Astrocyte of the spinal cord (primary cell): ENCODE measurements at regions not wholly inside any gene's neighbourhood (a gene's known extent, or its start where the extent isn't known, plus 50 kb on each side); places are given as distances from the start of the nearest gene placed in this dataset.
"Not testable (repeated sequence)": the region's sequence is repeated elsewhere in the genome, so short reads cannot be mapped to it uniquely, and the experiment has no call there.

Source experiments
- DNase-seq: peaks from one replicate; pipeline ENCODE4 v3.0.0; 2011; ENCODE audit warnings: low read depth, low spot score
- H3K4me3 ChIP-seq: 2 replicates; pipeline ENCODE4 v1.5.1; 2011; ENCODE audit warnings: low read depth, mild to moderate bottlenecking, low read length, moderate library complexity
- in situ Hi-C: cut with HindIII; loops from 2 replicates; pipeline ENCODE4 v1.10.0; 2017; ENCODE audit warnings: low sequenced_read_pairs
- TF ChIP-seq, protein P1 (sequence below): IDR thresholded peaks from 2 replicates; pipeline ENCODE4 v1.5.1; 2012; ENCODE audit warnings: low read depth, mild to moderate bottlenecking, low read length, inconsistent platforms

DNA sequence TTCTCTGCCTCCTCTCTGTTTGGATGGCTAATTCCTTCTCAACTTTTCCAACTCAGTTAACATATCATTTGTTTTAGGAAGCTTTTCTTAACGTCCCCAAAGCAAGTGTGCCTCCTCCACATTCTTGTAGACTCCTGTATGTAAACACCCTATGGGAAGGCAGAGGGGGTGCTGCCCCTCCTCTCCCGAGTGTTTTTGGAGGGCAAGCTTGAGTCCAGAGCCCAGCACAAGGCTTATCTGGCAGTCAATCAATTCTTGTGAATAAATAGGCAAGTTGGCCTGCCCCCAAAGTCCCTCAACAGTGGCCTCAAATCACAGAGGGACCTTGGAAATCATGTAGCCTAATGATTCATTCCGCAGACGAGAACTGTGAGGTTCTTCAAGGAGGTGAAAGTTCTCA lies 305.6 kb downstream of the RPS24 start:
- in situ Hi-C loops = no loop called here
- TF ChIP-seq, protein P1, sequence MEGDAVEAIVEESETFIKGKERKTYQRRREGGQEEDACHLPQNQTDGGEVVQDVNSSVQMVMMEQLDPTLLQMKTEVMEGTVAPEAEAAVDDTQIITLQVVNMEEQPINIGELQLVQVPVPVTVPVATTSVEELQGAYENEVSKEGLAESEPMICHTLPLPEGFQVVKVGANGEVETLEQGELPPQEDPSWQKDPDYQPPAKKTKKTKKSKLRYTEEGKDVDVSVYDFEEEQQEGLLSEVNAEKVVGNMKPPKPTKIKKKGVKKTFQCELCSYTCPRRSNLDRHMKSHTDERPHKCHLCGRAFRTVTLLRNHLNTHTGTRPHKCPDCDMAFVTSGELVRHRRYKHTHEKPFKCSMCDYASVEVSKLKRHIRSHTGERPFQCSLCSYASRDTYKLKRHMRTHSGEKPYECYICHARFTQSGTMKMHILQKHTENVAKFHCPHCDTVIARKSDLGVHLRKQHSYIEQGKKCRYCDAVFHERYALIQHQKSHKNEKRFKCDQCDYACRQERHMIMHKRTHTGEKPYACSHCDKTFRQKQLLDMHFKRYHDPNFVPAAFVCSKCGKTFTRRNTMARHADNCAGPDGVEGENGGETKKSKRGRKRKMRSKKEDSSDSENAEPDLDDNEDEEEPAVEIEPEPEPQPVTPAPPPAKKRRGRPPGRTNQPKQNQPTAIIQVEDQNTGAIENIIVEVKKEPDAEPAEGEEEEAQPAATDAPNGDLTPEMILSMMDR = no peak
- no peak for DNase-seq
- no peak overlapping the region for H3K4me3 ChIP-seq

DNA sequence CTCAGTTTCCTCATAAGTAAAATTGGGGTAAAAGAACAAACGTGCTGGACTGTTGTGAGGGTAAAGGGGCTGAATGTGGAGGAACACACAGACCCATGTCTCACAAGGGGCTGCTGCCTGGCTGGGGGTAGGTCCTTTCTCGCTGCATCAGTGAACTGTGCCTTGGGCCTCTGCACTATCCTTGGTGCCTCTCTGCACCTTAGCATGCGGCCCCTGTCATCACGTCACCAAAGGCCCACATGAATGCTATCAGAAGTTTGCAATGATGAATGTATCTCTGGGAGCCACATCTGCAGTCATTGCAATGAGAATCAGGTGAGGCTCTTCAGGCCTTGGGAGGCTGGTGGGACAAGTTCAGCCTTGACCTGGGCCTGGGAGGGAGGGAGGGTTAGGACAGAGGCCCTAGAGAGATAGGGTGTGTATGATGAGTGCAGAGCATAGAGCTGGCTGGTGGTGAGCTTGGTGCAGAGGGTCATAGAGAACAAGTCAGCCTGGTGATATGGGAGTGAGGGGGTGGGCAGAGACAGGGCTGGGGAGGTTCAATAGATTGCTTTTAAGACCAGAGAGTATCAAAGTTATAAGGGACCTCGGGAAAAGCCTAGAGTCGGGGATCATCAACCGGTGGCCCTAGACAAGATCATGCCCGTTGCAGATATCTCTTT lies 308.4 kb downstream of the RPS24 start:
- H3K4me3 ChIP-seq = no peak overlapping the region
- in situ Hi-C loops = no loop called here
- TF ChIP-seq, protein P1 = no peak
- no peak for DNase-seq

DNA sequence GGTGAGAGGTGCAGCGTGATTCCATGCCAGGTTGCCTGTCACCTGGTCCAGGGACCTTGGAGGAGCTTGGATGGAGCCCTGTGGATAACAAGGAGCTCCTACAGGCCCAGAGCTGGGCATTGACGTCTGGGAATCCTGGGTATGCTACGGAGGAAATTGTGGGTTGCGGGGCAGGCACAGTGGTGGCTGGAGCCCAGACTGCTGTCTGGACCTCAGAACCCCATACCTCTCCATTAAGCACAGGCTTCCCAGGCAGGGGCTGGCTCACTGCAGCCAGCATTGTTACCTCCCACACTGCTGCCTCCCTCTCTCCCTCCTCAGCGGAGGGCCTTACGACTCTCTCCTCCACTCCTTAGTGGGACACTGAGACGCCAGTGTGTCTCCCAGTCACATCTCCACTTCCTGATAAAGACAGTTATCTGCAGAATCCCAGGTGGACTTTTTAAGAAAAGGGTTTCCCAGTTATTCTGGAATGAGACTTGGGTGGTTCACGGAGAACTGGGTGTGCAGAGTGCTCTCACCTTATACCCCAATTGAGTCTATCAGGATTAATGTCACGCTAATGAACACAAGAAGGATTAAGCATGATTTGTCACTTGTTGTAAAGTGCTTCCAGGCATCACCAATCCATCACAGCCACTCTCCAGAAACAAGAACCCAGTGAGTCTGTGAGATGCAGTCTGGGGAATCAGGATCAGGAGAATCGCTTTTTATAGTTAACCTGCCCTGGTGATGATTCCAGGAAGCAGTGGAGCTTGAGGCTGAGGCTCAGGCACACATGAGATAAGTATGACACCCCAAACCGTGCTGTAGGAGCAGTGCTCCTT lies 309.4 kb downstream of the RPS24 start:
- in situ Hi-C loops = no loop called here
- H3K4me3 ChIP-seq = no peak overlapping the region
- TF ChIP-seq, protein P1 = no peak
- DNase-seq = no peak

DNA sequence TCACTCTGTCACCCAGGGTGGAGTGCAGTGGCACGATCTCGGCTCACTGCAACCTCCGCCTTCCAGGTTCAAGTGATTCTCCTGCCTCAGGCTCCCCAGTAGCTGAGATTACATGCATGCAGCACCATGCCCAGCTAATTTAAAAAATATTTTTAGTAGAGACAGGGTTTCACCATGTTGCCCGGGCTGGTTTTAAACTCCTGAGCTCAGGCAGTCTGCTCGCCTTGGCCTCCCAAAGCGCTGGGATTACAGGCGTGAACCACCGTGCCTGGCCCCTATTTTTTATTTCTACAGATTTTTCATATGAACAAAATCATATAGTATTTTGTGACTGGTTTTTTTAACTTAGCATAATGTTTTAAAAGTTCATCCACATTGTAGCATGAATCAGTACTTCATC lies 310.6 kb downstream of the RPS24 start:
- DNase-seq, H3K4me3 ChIP-seq, in situ Hi-C loops: not testable (repeated sequence)

DNA sequence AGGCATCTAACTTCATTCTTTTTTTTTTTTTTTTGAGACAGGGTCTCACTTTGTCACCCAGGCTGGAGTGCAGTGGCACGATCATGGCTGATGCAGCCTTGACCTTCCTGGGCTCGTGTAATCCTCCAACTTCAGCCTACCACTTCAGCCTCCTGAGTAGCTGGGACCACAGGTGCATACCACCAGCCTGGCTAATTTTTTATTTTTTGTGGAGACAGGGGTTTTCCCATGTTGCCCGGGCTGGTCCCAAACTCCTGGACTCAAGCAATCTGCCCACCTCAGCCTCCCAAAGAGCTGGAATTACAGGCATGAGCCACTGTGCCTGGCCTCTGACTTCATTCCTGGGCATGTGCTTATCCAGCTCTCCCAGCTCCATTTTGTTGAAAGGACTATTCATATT lies 311.9 kb downstream of the RPS24 start:
- H3K4me3 ChIP-seq, DNase-seq, in situ Hi-C loops: not testable (repeated sequence)

DNA sequence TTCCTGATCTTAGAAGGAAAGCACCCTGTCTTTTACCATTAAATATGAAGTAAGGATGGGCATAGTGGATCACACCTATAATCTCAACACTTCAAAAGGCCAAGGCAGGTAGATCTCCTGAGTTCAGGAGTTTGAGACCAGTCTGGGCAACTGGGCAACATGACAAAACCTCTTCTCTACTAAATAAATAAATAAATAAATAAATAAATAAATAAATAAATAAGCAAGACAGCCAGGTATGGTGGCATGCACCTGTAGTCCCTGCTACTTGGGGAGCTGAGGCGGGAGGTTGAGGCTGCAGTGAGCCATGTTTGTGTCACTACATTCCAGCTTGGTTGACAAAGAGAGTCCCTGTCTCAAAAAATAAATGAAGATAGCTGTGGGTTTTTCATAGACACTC lies 313.1 kb downstream of the RPS24 start:
- TF ChIP-seq, protein P1 = no peak
- H3K4me3 ChIP-seq = no peak overlapping the region
- in situ Hi-C loops = no loop called here
- DNase-seq = no peak

DNA sequence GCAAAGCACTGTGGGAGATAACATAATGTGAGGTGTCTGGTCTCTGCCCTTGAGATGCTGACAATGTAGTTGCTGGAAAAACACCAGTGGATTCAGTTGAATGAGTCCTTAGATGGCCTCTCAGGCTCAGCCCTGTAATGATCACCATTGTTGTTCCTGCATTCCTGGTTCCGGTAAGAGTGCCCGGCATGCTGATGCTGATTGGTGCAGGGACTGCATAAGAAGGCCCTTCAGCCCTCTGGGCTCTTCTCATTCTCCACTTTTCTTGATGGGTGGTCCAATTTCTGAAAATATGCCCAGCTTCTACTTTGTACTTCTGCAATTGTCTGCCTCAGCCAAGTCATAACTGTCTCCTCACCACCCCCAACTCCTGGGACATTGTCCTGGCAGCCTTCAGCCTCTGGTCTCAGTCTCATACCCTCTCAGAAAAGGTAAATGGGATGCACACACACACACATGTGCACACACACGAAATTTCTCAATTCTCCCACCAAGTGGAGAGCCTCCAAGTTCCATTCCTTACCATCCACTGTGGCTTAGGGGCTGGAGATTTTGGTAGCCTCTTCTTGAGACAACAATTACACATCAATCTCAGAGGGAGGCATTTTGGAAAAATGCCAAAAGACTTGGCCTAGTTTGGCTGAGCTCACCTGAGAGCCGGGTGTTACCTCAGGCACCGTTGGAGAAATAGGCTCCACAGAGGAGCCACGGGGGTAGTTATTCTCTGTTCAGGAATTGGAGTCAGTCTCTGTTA lies 314.9 kb downstream of the RPS24 start:
- in situ Hi-C loops = no loop called here
- H3K4me3 ChIP-seq = no peak overlapping the region
- TF ChIP-seq, protein P1 = no peak
- DNase-seq = no peak
